GM23338 (cell line): ENCODE measurements at regions not wholly inside any gene's neighbourhood (a gene's known extent, or its start where the extent isn't known, plus 50 kb on each side); places are given as distances from the start of the nearest gene placed in this dataset.

ENCODE experiments used
- ATAC-seq: fragments of 200-7000 bp; cut with Tn5 transposase; 3 replicates; pipeline ENCODE4 v1.9.1; 2020
- DNase-seq: peaks from one replicate; pipeline ENCODE4 v3.0.0-alpha.2; 2015; ENCODE audit warnings: low spot score
- H2AFZ ChIP-seq: fragments of 200-600 bp; sonication (generic); 2 replicates; pipeline ENCODE4 v1.8.0; 2016; ENCODE audit warnings: antibody characterized with exemption, mild to moderate bottlenecking, moderate library complexity
- H3F3A ChIP-seq: fragments of 200-600 bp; sonication (generic); replicated peaks from 2 replicates; pipeline ENCODE4 v1.8.0; 2017; ENCODE audit warnings: antibody characterized with exemption, mixed run types, low read depth
- H3K27ac ChIP-seq: fragments of 200-600 bp; sonication (generic); 2 replicates; pipeline ENCODE4 v1.6.1; 2016; ENCODE audit warnings: low read depth
- H3K27me3 ChIP-seq: fragments of 200-600 bp; sonication (generic); 2 replicates; pipeline ENCODE4 v1.8.0; 2016; ENCODE audit warnings: mild to moderate bottlenecking, mixed run types, moderate library complexity; ENCODE audit not compliant: insufficient read depth
- H3K36me3 ChIP-seq: fragments of 200-600 bp; sonication (generic); 2 replicates; pipeline ENCODE4 v1.8.0; 2016; ENCODE audit warnings: mild to moderate bottlenecking; ENCODE audit not compliant: insufficient read depth
- H3K4me1 ChIP-seq: fragments of 200-600 bp; sonication (generic); 2 replicates; pipeline ENCODE4 v1.8.0; 2016; ENCODE audit warnings: mild to moderate bottlenecking, moderate library complexity; ENCODE audit not compliant: insufficient read depth
- H3K4me2 ChIP-seq: fragments of 200-600 bp; sonication (generic); 2 replicates; pipeline ENCODE4 v1.7.1; 2017; ENCODE audit warnings: mixed run types
- H3K4me3 ChIP-seq: fragments of 200-600 bp; sonication (generic); 2 replicates; pipeline ENCODE4 v1.6.1; 2016; ENCODE audit warnings: mixed run types
- H3K79me2 ChIP-seq: fragments of 200-600 bp; sonication (generic); replicated peaks from 2 replicates; pipeline ENCODE4 v1.8.0; 2017; ENCODE audit warnings: mild to moderate bottlenecking; ENCODE audit not compliant: insufficient read depth
- H3K9me2 ChIP-seq: fragments of 200-600 bp; sonication (generic); 2 replicates; pipeline ENCODE4 v1.8.0; 2017; ENCODE audit not compliant: insufficient read depth
- H4K20me1 ChIP-seq: fragments of 200-600 bp; sonication (generic); replicated peaks from 2 replicates; pipeline ENCODE4 v1.8.0; 2017; ENCODE audit warnings: mild to moderate bottlenecking; ENCODE audit not compliant: insufficient read depth
- H3K27ac Mint-ChIP-seq: 2 replicates; pipeline ENCODE4 v1.8.0; 2020; ENCODE audit warnings: inconsistent platforms, mild to moderate bottlenecking, moderate library complexity, mixed read lengths
- H3K27me3 Mint-ChIP-seq: 3 replicates; pipeline ENCODE4 v1.8.0; 2022; ENCODE audit warnings: low read depth, mild to moderate bottlenecking, moderate library complexity, mixed read lengths, inconsistent platforms; ENCODE audit not compliant: insufficient read depth, poor library complexity
- H3K36me3 Mint-ChIP-seq: 3 replicates; pipeline ENCODE4 v1.8.0; 2021; ENCODE audit warnings: low read depth, mild to moderate bottlenecking, inconsistent platforms, moderate library complexity, mixed read lengths
- H3K4me1 Mint-ChIP-seq: 3 replicates; pipeline ENCODE4 v1.8.0; 2020; ENCODE audit warnings: mild to moderate bottlenecking, inconsistent platforms, mixed read lengths
- H3K4me3 Mint-ChIP-seq: 3 replicates; pipeline ENCODE4 v1.8.0; 2021; ENCODE audit warnings: moderate library complexity, mild to moderate bottlenecking, inconsistent platforms, mixed read lengths
- H3K9me3 Mint-ChIP-seq: 3 replicates; pipeline ENCODE4 v1.8.0; 2020; ENCODE audit warnings: moderate library complexity, mild to moderate bottlenecking, inconsistent platforms, mixed read lengths
- CREB1 ChIP-seq: fragments of 250-450 bp; sonication (Bioruptor Pico); IDR thresholded peaks from 2 replicates; pipeline ENCODE4 v1.5.0; 2020; ENCODE audit warnings: low read depth, mild to moderate bottlenecking, moderate library complexity
- CTCF ChIP-seq, 2 experiments: fragments of 200-600 bp in 1 of 2; sonication (generic) in 1 of 2; conservative IDR thresholded peaks; 2 replicates each; pipeline versions ENCODE4 v1.5.1 to v1.6.1; 2016 to 2017; ENCODE audit warnings: antibody characterized with exemption in 2 of 2, low read depth in 2 of 2, mild to moderate bottlenecking in 2 of 2, moderate library complexity in 1 of 2
- ETS1 ChIP-seq: IDR thresholded peaks from 2 replicates; pipeline ENCODE4 v1.6.1; 2016; ENCODE audit warnings: antibody characterized with exemption
- EZH2 ChIP-seq: fragments of 200-600 bp; sonication (generic); IDR thresholded peaks from one replicate; pipeline ENCODE4 v1.8.0; 2017; ENCODE audit warnings: antibody characterized with exemption, mild to moderate bottlenecking, low read depth; ENCODE audit not compliant: unreplicated experiment
- EZH2phosphoT487 ChIP-seq: fragments of 200-600 bp; sonication (generic); IDR thresholded peaks from one replicate; pipeline ENCODE4 v1.8.1; 2018; ENCODE audit warnings: antibody characterized with exemption; ENCODE audit not compliant: unreplicated experiment
- JUNB ChIP-seq: IDR thresholded peaks from one replicate; pipeline ENCODE4 v1.6.1; 2016; ENCODE audit warnings: antibody characterized with exemption; ENCODE audit not compliant: unreplicated experiment
- NANOG ChIP-seq: IDR thresholded peaks from 2 replicates; pipeline ENCODE4 v1.6.1; 2016; ENCODE audit warnings: antibody characterized with exemption, borderline replicate concordance
- POLR2AphosphoS5 ChIP-seq: IDR thresholded peaks from 2 replicates; pipeline ENCODE4 v1.6.1; 2016; ENCODE audit warnings: antibody characterized with exemption, low read depth
- REST ChIP-seq: IDR thresholded peaks from one replicate; pipeline ENCODE4 v1.6.1; 2018; ENCODE audit warnings: antibody characterized with exemption; ENCODE audit not compliant: unreplicated experiment
- STAT1 ChIP-seq: IDR thresholded peaks from one replicate; pipeline ENCODE4 v1.6.1; 2016; ENCODE audit warnings: antibody characterized with exemption; ENCODE audit not compliant: unreplicated experiment
- ZNF114 ChIP-seq: fragments of 250-450 bp; sonication (Bioruptor Pico); IDR thresholded peaks from 2 replicates; pipeline ENCODE4 v1.5.0; 2020; ENCODE audit warnings: mild to moderate bottlenecking, moderate library complexity

GRCh38 chr15:98263787-98264186 is 303.3 kb downstream of the ARRDC4 start:
- Histone ChIP-seq H3K9me2 (no peaks in the 10 kb centered on the region), H3K27me3 (no peaks in the 10 kb centered on the region), H3K4me3 (no peak overlapping the region), H3K4me2 (no peak overlapping the region), H3F3A (no peaks in the 10 kb centered on the region), H4K20me1 (no peaks in the 10 kb centered on the region), H3K36me3 (no peaks in the 10 kb centered on the region), H3K79me2 (no peaks in the 10 kb centered on the region), H3K27ac (no peak overlapping the region), H2AFZ (no peak overlapping the region), H3K4me1 (no peaks in the 10 kb centered on the region)
- DNase-seq (no peak), ATAC-seq (no peak)
- peaks cover 37% of the 10 kb centered on the region for H3K9me3 Mint-ChIP-seq
- H3K27me3 Mint-ChIP-seq: peaks cover 7% of the 10 kb centered on the region
- TF ChIP-seq CREB1 (CRISPR knock-in tag) (no peak), ETS1 (no peak)
- no peak overlapping the region for H3K4me3 Mint-ChIP-seq
- no peak overlapping the region for H3K27ac Mint-ChIP-seq
- no peaks in the 10 kb centered on the region for H3K4me1 Mint-ChIP-seq
- H3K36me3 Mint-ChIP-seq: peaks cover 19% of the 10 kb centered on the region; the same call in 2 of the 3 replicates

GRCh38 chr15:98266295-98266694 is 305.8 kb downstream of the ARRDC4 start:
- Mint-ChIP-seq H3K36me3 (peaks cover 5% of the 10 kb centered on the region; the same call in 1 of the 3 replicates), H3K27me3 (peaks cover 7% of the 10 kb centered on the region), H3K4me1 (no peaks in the 10 kb centered on the region), H3K9me3 (peaks cover 26% of the 10 kb centered on the region; the same call in 2 of the 3 replicates), H3K4me3 (no peak overlapping the region), H3K27ac (no peak overlapping the region)
- no peak overlapping the region for H3K4me2 ChIP-seq
- no peaks in the 10 kb centered on the region for H3K4me1 ChIP-seq
- H3K27me3 ChIP-seq: no peaks in the 10 kb centered on the region
- no peak overlapping the region for H3K4me3 ChIP-seq
- no peaks in the 10 kb centered on the region for H3K9me2 ChIP-seq
- H3K79me2 ChIP-seq: no peaks in the 10 kb centered on the region
- no peaks in the 10 kb centered on the region for H3F3A ChIP-seq
- no peak for ATAC-seq
- no peaks in the 10 kb centered on the region for H4K20me1 ChIP-seq
- no peak for DNase-seq
- no peak overlapping the region for H3K27ac ChIP-seq
- no peaks in the 10 kb centered on the region for H3K36me3 ChIP-seq
- H2AFZ ChIP-seq: no peak overlapping the region
- TF ChIP-seq JUNB (no peak), EZH2 (no peak), CTCF (conservative IDR thresholded peaks at IDR 0.05; ENCODE audit: low read depth in 2 of 2) (no peak), REST (no peak), POLR2AphosphoS5 (no peak), NANOG (no peak), ZNF114 (CRISPR knock-in tag) (no peak), EZH2phosphoT487 (no peak), STAT1 (no peak), CREB1 (CRISPR knock-in tag) (no peak)
